Right ventricle myocardium superior (tissue), 1 donor: ENCODE measurements at regions not wholly inside any gene's neighbourhood (a gene's known extent, or its start where the extent isn't known, plus 50 kb on each side); places are given as distances from the start of the nearest gene placed in this dataset.

Source experiments
- ATAC-seq: fragments of 200-7000 bp; cut with Tn5 transposase; one replicate; pipeline ENCODE4 v1.9.1; 2020; ENCODE audit warnings: mild to moderate bottlenecking; ENCODE audit not compliant: poor library complexity
- DNase-seq: peaks from one replicate; pipeline ENCODE4 v3.0.0-alpha.2; 2020
- intact Hi-C: fragments of 100-400 bp; cut with DNase I; formaldehyde crosslinking; loops from one replicate; pipeline ENCODE4 v1.11.2; 2022
- donor health status: DM: no; HTN: yes; CAD: no; lungs with severe emphysema.

GRCh38 chr3:64399205-64399800, 174.0 kb upstream of the PRICKLE2 start:
- intact Hi-C loops, result loop anchor here (2.0 to 10.0 kb wide), 2 partner anchors 85 to 365 kb away; no protein-coding TSS in a partner anchor
- DNase-seq, result no peak
- peak; percentile 79 for ATAC-seq

GRCh38 chr3:64398476-64398875, 173.2 kb upstream of the PRICKLE2 start:
- intact Hi-C loops, result loop anchor here (2.0 to 10.0 kb wide), 2 partner anchors 86 to 364 kb away; no protein-coding TSS in a partner anchor
- no peak for ATAC-seq

GRCh38 chr3:64398006-64398405, 172.7 kb upstream of the PRICKLE2 start:
- ATAC-seq (no peak), DNase-seq (no peak)
- intact Hi-C loops, result loop anchor here (2.0 to 10.0 kb wide), 2 partner anchors 87 to 363 kb away; no protein-coding TSS in a partner anchor

More at GRCh38 chr3:64398476-64398875, 173.2 kb upstream of the PRICKLE2 start:
- DNase-seq, result no peak

- DNase-seq (no peak), ATAC-seq (no peak)
- intact Hi-C loops, result loop anchor here (10.0 kb wide), 1 partner anchor 87 kb away; no protein-coding TSS in a partner anchor
Observed at GRCh38 chr3:64397573-64397972, 172.3 kb upstream of the PRICKLE2 start.

GRCh38 chr3:64395490-64395889, 170.2 kb upstream of the PRICKLE2 start:
- ATAC-seq (no peak), DNase-seq (no peak)
- intact Hi-C loops, result loop anchor here (10.0 kb wide), 1 partner anchor 89 kb away; no protein-coding TSS in a partner anchor

GRCh38 chr3:64393193-64393592, 167.9 kb upstream of the PRICKLE2 start:
- intact Hi-C loops, result loop anchor here (10.0 kb wide), 1 partner anchor 92 kb away; no protein-coding TSS in a partner anchor
- ATAC-seq (no peak), DNase-seq (no peak)

GRCh38 chr3:64392001-64392400, 166.7 kb upstream of the PRICKLE2 start:
- no peak for ATAC-seq
- no peak for DNase-seq
- intact Hi-C loops, result loop anchor here (10.0 kb wide), 1 partner anchor 93 kb away; no protein-coding TSS in a partner anchor

GRCh38 chr3:64390893-64391292, 165.6 kb upstream of the PRICKLE2 start:
- DNase-seq, result no peak
- intact Hi-C loops, result loop anchor here (10.0 kb wide), 1 partner anchor 94 kb away; no protein-coding TSS in a partner anchor
- no peak for ATAC-seq

GRCh38 chr3:64388886-64389285, 163.6 kb upstream of the PRICKLE2 start:
- no peak for ATAC-seq
- DNase-seq, result no peak
- intact Hi-C loops, result no loop called here

GRCh38 chr3:64387688-64388087, 162.4 kb upstream of the PRICKLE2 start:
- DNase-seq (no peak), ATAC-seq (no peak)
- intact Hi-C loops, result no loop called here

- ATAC-seq (no peak), DNase-seq (no peak)
- intact Hi-C loops, result no loop called here
Observed at GRCh38 chr3:64385277-64385676, 160.0 kb upstream of the PRICKLE2 start.

GRCh38 chr3:64384561-64384960, 159.3 kb upstream of the PRICKLE2 start:
- intact Hi-C loops, result no loop called here
- ATAC-seq, result no peak
- DNase-seq, result no peak

GRCh38 chr3:64382153-64382552, 156.9 kb upstream of the PRICKLE2 start:
- intact Hi-C loops, result no loop called here
- no peak for ATAC-seq
- no peak for DNase-seq

- intact Hi-C loops, result no loop called here
Observed at GRCh38 chr3:64381367-64381766, 156.1 kb upstream of the PRICKLE2 start.

GRCh38 chr3:64380546-64380945, 155.3 kb upstream of the PRICKLE2 start:
- intact Hi-C loops, result no loop called here
- DNase-seq (no peak), ATAC-seq (no peak)

More at GRCh38 chr3:64381367-64381766, 156.1 kb upstream of the PRICKLE2 start:
- DNase-seq, result no peak
- ATAC-seq, result no peak

GRCh38 chr3:64379221-64379620, 154.0 kb upstream of the PRICKLE2 start:
- no peak for ATAC-seq
- intact Hi-C loops, result no loop called here
- DNase-seq, result no peak

GRCh38 chr3:64377942-64378341, 152.7 kb upstream of the PRICKLE2 start:
- DNase-seq (no peak), ATAC-seq (no peak)
- intact Hi-C loops, result no loop called here

GRCh38 chr3:64375737-64376136, 150.5 kb upstream of the PRICKLE2 start:
- DNase-seq (no peak), ATAC-seq (no peak)

GRCh38 chr3:64369390-64369789, 144.1 kb upstream of the PRICKLE2 start:
- intact Hi-C loops, result no loop called here
- ATAC-seq (no peak), DNase-seq (no peak)

More at GRCh38 chr3:64375737-64376136, 150.5 kb upstream of the PRICKLE2 start:
- intact Hi-C loops, result no loop called here

- DNase-seq (no peak), ATAC-seq (peak; percentile 31)
- intact Hi-C loops, result no loop called here
Observed at GRCh38 chr3:64368257-64369020, 143.2 kb upstream of the PRICKLE2 start.
